Pons (tissue), 1 donor: ENCODE measurements at regions not wholly inside any gene's neighbourhood (a gene's known extent, or its start where the extent isn't known, plus 50 kb on each side); places are given as distances from the start of the nearest gene placed in this dataset.
A peak's percentile ranks its signal among the peaks of the same experiment; 100 is the strongest.
"Not testable (repeated sequence)": the region's sequence is repeated elsewhere in the genome, so short reads cannot be mapped to it uniquely, and the experiment has no call there.

Experiments used
- DNase-seq: peaks from one replicate; pipeline ENCODE4 v3.0.0-alpha.2; 2016; ENCODE audit warnings: low spot score

DNA sequence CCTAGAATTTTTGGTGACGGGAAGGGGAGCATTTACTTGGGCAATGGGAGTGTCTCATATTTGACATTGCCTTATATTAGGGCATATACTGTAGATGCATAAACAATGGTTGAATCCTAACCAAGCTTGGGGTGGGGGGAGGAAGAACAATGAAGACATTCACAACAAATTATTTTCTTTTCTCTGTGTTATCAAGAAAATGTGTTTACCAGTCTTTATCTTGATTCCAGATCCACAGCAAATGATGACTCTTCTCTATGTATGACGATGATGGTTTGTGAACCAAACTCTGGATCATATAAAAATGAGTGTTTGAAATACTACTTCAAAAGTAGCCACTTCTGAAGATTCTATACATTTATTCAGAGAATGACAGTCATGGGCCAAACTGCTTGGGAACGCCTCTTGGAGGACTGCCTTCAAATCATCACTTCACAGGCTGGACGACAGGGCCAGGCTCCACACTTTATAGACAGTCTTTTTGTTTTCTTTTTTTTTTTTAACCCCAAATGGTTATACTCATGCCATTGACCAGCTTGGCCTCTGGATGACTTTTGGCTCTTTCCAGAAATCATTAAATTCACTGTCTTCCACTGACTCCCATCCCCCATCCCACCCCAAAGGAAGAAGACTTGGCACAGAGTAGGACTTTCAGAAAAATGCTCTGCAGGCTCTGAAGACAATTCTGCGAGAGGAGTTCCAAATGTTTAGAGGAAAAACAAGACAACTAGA, 123.8 kb upstream of the LIFR start:
- peak; percentile 83 for DNase-seq

DNA sequence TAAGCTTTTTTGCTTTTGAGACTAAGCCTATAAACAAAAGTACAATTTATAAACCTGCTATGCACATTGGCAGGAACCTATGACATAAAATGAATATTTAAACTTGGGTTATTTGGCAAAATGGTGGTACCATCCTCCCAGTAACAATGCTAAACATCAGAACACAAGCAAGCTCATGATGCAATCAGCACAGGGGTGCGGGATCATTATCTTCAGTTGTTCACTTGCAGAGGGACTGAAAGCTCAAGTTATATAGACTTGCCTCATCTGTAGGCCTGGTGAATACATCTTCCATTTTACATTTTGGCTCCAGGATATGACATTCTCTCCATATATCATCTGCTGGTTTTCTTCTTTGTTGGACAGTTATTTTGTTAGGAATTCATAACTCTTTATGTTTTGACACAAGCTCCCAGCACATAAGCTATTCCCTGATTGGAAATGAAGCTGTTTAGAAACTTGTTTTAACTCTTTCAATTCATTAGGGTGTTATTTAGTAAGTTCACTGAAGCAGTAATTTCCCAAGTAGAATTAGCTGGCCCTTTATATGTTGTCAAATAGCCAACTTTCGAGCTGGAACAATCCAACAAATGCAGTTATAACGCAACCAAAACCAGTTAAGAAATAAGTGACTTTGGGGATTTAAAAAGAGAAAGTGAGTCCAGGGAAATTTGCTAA, 124.7 kb upstream of the LIFR start:
- peak; percentile 33 for DNase-seq

DNA sequence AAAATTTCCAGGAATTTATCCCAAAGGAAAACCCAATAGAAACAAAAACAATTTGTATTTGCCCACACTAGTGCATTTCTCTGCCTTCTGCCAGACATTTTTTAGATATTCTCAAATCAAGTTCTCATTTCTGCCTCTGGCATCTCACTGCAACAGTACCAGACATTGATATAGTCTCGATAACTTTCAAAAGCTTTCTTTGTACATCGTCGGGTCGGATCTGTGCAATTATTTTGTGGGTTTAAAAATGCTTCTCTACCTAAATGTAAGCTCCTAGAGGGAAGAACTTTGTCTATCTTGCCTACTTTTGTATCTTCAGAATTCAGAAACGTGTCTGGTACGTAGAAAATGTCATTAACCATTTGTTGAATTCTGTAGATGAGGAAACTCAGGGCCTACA, 125.5 kb upstream of the LIFR start:
- DNase-seq, result no peak

DNA sequence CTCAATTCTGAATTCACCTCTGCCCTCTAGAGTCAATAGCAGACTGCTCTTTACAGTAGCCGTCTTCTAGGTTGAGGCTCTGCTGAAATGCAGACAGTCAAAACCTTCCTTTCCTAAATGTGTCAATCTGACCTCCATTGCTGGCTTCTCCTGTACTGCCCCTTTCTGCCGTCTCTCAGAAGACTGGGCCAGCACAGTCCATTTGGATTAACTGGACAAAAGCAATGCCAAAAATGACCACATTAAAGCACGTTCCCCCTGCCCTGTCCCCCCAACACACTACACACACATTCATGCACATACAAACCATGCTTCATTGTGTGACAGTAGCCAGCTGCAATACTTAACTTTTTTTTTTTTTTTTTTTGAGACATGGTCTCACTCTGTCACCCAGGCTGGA, 130.2 kb upstream of the LIFR start:
- DNase-seq, result no peak

DNA sequence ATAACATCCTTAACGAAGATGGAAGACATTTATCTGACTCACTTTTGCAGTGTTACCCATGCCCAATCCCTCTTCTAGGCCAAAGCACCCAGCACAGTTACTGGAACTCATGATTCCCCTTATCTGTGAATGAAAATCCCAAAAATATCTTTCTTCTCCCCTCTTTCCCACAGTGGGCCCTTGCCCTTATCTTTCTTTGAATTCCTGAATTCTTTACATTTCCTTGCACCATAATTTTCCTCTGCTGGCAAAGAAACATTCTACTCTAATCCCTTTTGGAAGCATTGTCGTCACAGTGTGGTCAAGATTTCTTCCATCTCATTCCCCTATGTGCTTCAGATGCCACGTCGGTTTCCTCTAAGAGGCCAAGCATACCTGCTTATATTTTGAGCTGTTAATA, 135.9 kb upstream of the LIFR start:
- DNase-seq, result no peak

DNA sequence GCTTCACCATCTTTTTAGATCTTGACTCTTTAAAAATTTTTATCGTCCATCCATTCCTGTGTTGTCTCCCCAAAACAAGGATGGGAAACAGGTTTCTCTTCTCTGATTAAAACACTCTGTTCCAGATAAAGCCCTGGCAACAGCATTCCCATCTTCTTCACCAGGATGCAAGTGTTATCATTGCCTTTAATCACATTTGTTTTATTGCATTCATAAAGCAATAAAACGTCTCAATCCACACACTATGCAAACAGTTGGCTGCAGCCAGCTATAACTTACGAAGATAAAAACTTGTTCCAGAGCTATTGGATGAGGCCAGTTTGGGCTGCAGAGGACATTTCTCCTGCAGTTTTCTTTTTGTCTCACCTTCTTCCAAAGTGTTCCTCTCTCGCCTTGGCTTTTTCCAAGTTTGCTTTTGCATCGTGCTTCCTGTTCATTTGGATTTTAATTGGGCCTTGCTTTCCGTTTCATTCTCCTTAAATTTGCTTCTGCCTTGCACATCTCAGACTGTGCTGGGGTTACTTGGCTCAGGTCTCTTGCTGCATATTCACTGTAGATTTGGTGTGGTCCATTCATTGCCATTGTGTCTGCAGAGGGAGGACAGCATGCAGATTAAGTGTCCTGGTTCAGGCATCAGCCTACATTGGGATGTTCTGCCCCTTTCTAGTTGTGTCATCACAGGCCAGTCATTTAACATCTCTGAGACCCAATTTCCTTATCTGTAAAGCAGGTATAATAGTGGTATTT, 136.5 kb upstream of the LIFR start:
- DNase-seq, result no peak

DNA sequence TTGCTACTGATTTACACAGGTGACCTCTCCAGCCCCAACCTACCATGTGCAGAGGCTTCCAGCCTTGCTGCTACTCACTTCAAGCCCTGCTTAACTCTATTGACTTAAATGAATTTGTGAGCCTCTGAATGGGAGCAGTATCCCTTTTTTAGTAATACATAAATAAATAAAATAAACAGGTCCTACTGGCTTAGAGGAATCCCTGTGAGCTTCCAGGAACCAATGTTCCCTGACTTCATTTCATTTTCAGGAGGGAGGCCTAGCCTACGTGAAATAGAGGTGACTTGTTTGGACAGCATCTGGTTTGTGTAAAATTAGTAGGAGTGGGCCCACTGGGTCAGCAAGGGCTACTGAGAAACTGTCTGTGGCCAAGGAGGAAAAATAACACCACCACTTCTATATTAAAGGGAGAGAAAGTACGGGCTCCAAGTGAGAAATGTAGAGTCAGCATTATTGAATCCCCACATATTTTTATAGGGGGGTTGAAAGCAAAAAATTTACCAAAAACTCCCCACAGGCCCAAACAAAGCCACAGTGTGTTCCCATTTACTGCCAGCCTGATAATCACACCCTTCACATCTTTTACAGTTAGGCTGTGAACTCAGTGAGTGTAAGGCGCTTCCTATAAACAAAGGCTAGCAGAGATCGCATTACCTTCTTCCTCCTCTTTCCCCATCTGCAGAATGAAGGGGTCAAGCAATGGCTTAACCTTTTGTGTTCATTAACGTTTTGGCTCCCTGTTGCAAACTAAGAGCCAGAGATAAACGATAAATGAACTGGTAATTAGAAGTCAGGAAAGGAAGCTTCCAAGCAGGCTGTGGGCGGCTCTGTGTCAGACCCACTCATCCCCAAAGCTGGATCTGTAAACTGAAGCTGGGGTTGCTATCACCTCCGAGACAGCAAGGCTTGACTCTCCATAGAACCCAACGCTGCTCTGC, 138.8 kb upstream of the LIFR start:
- DNase-seq, result no peak

DNA sequence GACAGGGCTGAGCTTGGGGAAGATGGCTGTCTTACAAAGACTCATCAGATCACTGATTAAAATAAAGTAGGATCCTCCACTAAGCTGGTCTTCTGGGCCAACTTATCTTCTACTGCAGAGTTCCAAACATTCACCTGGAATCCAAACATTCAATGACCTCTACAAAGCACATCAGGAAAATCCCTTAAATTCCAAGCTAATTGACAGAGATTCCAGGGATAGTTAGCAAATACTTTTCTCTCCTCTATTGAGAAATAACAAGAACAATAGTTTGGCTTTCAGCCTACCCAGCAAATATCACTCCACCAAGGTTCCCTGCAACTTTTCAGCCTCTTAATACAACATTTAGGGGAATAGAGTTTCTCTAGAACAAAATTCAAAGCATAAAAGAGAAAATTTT, 140.6 kb upstream of the LIFR start:
- no peak for DNase-seq

DNA sequence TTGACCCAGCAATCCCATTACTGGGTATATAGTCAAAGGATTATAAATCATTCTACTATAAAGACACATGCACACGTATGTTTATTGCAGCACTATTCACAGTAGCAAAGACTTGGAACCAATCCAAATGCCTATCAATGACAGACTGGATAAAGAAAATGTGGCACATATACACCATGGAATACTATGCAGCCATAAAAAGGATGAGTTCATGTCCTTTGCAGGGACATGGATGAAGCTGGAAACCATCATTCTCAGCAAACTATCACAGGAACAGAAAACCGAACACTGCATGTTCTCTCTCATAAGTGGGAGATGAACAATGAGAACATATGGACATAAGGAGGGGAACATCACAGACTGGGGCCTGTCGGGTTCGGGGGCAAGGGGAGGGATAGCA, 140.3 kb upstream of the OSMR start:
- not testable (repeated sequence) for DNase-seq

DNA sequence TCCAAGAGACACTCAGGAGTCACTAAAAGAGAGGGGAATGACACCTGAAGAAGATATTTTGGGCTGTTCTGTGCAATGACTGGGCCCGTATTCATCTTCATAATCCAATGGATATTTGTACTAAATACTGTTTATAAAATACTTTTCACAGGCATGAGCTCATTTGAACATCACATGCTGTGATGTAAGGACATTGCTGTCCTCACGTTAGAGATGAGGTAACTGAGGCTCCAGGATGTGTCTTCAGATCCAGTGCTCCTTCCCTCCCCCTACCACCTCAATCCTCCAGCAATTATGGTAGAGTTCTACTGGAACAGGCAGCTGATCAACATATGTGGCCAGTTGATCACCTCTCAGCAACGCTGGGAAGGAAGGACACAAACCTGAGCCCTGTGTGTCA, 139.4 kb upstream of the OSMR start:
- DNase-seq, result no peak

DNA sequence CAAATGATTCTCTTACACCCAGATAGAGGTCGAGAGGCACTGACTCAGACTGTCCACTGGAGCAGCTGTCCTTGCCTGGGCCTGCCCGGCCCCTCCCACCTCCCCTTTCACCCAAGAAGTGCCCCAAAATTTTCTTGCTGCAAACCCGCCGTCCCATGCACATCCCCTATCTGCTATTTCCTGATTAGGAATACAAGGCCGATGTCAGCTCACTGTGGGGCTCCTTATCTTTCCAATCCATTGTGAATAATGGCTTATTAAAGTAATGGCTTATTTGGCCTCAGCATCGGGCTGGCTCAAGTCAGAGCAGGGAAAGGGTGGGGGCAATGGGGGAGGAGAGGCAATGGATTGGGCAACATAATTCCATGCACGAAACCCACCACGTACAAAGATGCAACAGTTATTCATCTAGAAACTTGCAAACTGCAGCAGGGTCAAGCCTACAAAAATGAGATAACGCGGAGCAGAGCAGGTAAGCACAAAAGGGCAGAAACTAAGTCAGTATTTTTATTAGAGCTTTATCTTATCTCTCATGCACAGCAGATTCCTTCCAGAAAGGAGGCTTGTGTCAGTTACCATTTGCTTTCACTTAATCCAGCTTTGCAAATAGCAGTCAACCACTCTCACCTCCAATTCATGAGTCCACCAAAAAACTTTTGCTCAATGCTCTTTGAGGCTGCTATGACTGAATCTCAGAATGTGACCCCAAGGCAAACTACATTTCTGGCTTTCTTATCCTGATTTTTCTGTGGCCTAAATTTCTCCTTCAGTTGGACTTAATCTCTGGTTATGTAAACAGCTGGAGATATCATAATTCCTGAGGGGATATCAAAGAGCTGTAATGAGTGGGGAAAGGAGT, 138.2 kb upstream of the OSMR start:
- DNase-seq, result no peak

DNA sequence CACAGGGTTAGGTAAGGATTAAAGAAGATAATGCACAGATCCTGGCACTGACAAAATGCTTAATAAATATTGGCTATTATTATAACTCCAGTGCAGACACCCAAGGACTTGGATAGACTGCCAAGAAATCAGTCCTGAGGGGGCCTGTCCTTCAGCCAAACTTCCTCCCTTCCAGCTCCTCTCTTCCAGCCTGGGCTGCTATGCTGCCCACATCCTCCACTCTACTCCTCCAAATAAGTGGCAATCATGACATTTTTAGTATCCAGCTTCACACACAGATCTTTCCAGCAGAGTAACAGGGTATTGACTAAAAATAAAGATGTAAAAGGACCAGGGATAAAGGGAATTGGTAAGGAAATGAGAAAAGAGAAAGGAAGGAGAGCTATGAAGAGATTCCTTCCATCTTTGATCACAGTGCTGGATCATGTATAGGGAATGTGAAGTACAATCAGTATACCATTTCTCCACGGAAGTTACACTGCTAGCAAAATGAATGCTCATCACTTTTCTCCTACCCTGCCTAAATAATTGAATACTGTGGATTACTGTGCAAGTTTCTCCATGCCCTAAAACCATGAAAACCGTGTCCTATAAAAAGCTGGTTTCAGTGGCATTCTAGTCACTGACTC, 136.0 kb upstream of the OSMR start:
- peak; percentile 31 for DNase-seq

DNA sequence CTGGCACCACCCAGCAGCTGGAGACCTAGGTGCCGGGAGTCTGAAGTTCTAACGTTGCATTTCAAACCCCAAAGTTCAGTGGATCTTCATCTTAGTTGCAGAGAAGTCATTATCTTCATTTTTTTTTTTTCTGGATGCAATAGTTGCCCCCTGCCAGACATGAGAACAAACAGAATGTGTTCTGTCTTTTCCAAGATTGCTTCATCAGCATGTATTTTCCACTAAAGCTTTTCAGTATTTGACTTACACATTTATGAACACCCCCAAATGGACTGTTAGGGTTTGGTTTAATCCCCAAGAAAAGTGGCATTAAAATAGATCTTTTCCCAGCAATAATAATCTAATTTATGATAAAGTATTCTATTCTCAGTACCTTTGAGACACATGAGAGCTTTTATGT, 135.2 kb upstream of the OSMR start:
- no peak for DNase-seq

DNA sequence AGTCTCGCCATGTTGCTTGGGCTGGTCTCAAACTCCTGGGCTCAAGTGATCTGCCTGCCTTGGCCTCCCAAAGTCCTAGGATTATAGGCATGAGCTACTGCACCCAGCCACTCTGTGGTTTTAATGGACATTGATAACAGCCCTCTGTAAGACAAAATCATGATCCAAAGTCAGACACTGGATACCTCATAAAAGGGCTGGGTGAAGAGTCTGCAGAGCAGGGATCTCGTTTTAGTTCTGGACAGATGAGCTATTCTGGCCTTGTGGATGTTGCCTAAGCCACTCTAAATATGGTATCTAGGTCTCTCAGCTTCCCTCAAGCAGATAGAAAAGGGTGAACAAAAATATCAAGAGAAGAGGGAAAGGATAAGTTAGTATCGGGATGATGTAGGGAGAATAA, 133.4 kb upstream of the OSMR start:
- DNase-seq, result no peak

DNA sequence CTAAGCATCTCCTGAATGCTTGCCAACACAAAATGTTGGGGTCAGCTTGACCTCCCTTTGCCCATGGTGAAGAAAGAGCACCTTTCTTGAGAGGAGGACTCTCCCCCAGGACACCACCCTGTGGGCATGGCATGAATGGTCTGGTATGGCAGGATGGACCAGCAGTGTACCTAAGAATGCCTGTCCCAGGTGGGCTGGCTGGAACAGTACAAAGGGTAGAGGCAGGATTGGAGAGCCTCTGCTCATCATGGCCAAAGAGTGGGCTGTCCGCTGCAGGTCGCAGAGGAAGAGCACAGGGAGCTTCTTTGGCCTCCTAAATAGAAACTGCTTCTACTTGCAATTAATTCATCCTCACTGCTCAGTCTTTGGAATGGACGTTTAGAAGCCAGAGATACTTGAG, 131.6 kb upstream of the OSMR start:
- no peak for DNase-seq

DNA sequence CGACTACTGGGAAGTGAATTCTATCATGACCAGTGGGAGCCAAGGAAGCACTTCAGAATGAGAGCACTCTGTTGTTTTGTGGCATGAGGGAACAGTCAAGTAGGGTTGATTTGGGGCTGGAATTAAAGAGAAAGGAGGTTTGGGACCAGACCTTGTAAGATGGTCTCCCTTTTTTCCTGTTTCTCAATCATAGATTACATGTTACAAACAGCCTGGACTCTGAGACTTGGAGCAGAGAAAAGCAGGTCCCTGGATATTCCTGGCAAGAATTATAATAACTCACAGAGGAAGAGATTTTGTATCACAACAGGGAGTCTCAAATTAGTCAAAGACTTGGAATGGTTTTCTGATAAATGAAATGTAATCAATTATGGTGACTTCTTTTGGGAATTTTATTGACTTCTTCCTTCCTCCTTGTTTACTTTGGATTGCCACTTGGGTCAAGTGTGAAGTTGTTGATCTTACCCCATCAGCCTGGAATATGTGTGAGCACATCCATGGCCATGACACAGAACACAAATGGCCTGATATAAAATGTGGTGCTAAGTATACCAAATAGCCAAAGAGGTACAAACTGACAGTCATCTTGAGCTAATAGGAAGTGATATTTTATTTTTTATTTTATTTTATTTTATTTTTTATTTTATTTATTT, 131.0 kb upstream of the OSMR start:
- no peak for DNase-seq

DNA sequence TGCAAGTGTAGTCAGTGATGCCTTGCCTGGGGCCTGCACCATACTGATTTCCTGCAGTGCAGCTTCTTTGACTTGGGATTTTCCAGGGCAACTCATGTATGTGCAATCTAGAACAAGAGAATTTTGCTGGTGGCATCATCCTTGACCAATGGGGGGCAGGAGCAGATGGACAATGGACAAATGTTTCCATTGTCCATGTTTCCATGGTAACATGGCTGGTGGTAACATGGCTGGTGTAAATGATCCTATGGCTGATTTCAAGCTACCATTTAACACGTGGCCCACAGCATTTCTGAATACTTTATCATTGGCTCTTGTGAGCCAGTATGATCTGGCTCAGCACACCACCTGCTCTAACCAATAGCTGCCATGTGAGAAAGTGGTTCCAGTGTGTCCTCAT, 130.1 kb upstream of the OSMR start:
- peak; percentile 89 for DNase-seq

DNA sequence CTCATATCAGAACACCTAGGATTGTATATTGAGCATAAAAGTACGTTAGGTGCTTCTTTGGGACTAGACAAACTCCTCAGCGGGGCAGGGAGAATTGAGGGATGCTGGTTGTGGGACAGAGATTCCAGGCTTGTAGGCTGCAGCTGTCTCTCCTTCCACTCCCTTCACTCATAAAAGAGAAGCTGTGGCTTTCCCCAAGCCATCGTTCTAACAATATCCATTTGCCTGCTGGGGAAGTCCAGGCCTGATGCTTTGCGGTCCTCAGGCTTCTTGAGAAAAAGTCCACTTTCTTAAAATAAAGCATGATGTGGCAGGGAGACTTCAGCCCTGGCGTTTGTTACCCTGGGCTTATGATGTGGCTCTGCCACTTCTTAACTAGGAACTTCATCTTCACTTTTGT, 129.3 kb upstream of the OSMR start:
- no peak for DNase-seq

DNA sequence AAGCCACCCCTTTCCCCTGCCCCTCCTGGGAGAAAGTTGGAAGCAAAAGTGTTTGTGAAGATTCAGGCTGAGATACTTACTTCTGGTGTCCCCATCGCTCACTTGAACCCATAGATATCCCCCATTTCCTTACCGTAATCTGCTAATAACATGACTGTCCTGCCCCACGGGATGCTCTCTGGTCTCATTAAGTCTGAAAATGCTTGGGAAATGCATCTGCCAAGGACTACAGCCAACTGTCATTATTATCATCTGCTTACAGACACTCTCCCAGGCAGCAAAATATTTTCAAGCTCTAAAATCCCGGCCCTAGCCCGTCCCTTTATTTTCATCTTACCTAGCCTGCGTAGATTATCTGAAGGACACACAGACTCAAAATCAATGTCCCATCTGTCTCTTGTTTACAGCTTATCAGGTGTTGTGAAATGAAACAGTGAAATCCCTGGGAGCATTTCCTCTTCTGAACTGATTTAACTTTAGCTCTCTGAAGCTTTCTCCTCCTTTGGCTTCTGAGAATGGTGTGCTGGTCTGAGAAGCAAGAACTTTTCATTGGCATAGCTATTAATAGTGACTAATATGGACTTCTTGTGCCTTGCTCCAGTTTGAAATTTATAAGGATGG, 126.9 kb upstream of the OSMR start:
- peak; percentile 47 for DNase-seq

DNA sequence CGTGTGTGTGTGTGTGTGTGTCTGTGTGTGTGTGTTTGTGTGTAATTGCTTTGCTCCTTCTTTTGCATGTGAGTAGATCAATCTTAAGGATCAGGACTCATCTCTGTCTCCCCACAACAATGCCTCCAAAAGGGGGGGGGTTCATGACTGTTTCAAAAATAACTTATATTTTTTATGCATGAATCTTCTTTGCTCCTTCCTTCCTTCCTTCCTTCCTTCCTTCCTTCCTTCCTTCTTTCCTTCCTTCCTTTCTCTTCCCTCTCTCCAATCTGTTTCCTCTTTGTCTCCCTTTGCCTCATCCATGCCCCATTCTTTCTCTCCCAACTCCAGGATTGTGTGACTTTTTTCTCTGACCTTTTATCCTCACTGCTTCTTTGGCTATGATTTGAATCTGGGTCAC, 126.4 kb upstream of the OSMR start:
- DNase-seq, result no peak
